NCI-H460 (cell line): ENCODE measurements at regions not wholly inside any gene's neighbourhood (a gene's known extent, or its start where the extent isn't known, plus 50 kb on each side); places are given as distances from the start of the nearest gene placed in this dataset.
"Not testable (repeated sequence)": the region's sequence is repeated elsewhere in the genome, so short reads cannot be mapped to it uniquely, and the experiment has no call there.

Experiments
- DNase-seq: peaks from one replicate; pipeline ENCODE4 v3.0.0-alpha.2; 2016; ENCODE audit warnings: low read depth; ENCODE audit errors: extremely low read depth

DNA sequence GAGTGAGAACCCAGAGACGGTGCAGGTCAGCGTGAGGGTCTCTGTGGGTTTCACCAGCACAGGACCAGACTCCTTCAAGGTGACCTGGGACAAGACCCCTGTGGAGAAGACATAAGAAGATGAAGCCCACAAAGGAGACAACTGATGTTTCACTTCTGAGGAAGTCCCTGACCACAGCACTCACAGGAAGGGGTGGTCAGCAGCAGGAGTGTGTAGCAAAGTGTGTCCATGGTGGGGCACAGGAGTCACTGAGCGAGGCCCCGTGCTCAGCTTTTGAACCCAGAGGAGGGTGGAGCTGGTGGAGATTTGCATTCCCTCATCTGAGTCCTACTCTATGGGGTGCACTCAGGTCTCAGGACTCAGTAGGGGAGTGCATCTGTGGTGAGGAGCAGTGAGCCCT, 775.2 kb downstream of the TMEM121 start:
- DNase-seq: not testable (repeated sequence)

DNA sequence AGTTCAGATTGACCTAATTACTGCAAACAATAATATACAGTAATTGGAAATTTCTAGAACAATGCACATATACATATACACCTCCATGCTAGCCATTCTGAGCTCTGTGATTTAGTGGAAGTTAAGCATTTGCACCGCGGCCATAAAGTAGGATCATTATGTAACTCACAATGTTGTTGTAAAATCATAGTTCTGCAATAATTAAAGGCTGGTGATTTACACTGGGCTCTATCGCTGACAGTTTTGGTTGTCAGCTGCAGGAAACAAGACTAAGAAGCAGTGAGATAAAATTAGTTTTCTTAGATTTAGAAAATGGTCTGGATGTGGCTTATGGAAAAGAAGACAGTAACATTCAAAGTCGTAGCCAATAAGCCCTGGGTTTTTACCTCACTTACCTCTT, 776.3 kb downstream of the TMEM121 start:
- DNase-seq: no peak

DNA sequence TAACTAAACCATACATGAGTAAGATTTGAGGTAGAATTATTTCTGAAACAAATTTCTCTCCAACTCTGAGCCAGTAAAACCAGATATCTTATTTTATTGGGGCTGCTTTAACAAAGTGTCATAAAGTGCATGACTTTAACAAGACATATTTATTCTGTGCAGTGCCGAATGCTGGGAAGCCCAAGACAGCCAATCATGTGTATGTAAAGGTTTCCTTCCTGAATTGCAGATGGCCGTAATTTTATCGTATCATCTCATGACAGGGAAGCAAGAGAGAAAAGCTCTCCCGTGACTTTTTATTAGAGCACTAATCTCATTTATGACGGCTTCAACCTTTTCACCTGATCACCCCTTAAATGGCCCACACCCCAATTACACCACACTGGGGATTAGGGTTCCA, 777.9 kb downstream of the TMEM121 start:
- no peak for DNase-seq

DNA sequence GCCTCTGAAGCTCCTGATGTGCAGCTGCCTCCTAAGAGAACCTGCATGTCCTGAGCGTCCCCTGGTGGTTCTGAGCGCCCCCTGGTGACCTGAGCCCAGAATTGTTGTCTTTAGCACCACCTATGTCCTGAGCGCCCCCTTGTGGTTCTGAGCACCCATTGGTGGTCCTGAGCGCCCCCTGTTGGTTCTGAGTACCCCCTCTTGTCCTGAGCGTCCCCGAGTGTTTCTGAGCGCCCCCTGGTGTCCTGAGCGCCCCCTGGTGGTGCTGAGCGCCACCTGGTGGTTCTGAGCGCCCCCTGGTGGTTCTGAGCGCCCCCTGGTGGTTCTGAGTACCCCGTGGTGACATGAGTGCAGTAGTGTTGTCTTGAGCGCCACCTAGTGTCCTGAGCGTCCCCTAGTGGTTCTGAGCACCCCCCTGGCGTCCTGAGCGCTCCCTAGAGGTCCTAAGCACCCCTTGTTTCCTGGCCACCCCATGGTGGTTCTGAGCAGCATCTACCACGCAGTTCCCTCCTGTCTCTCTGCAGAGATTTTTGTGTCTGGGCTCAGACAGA, 782.5 kb downstream of the TMEM121 start:
- DNase-seq: peak; percentile 22

DNA sequence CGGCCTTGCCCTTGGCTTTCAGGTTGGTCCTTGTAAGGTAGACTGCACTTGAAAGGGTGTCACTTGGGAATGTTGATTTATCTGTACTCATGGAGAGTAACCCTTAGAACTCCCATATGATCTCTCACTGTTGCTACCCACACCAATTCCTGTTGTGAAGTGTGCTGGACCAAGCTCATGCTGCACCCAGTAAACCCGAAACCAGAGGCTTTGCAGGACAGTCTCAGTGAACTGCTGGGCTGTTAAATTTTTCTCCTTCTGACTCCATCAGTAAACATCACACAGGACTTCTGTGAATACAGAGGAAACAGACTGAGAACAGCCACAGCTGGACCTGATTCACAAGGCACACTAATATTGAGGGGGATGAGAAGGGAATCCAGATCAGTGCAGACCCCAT, 783.0 kb downstream of the TMEM121 start:
- no peak for DNase-seq

DNA sequence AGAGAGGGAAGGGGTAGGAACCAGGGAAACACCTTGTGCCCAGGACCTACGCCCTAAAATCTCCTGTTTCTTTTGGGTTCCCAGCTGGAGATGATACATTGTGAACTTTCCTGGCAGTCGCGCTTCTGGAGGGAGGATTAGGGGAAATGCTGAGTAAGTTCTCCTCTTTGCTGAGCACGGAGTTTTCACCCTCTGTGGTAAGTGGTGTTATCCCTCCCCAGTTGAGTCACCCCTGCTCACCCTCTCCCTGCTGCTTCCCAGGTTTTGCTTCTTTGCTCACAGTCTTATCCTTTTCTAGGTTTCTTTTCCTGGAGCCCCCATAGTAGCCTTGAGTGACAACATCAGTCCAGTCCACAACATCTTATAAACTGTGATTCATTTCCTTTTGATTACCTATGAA, 789.1 kb downstream of the TMEM121 start:
- DNase-seq: no peak

DNA sequence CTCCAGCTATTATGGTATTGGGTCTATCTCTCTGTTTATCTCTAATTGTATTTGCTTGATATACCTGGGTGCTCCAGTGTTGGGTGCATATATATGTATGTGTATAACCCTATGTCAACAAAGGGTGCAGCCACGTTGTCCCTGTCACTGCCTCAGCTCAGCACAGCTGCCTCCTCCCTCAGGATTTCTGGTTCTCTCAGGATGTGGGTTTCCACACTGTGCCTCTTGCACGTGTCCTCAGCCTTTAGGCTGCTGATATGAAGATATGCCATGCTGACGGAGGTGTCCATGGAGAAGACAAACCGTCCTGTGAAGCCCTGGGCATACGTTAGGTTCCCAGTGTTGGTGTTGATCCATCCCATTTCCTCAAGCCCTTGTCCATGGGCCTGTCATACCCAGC, 791.2 kb downstream of the TMEM121 start:
- DNase-seq: no peak

DNA sequence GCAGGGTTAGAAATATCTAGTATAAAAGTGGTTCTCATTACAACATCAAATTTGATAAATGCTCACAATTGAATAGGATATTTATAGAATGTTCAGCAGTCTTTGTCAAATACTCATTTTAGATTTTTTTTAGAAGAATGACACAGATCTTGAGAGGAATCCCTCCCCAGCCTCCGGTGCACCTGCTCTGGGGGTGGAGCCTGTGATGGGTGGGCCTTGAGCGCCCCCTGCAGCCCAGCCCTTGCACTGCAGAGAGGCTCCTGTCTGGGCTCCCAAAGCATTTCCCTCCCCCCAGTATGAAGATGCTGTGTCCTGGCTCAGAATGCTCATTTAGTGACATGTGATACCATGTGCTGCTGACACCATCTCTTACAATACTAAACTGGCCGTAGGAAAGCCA, 792.3 kb downstream of the TMEM121 start:
- no peak for DNase-seq

DNA sequence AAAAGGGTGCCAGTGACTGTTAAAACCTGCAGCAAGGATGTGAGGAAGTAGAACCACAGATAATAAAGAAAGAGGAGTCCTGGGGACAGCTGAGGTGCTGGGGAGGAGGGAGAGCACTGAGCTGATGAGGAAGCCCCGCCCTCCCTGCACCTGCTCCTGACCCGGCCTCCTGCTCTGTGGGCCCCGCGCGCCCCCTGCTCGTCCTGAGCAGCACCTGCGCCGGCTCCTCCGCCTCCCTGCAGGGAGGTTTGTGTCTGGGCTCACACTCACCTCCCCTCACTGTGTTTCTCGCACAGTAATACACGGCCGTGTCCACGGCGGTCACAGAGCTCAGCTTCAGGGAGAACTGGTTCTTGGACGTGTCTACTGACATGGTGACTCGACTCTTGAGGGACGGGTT, 797.6 kb downstream of the TMEM121 start:
- DNase-seq: not testable (repeated sequence)

DNA sequence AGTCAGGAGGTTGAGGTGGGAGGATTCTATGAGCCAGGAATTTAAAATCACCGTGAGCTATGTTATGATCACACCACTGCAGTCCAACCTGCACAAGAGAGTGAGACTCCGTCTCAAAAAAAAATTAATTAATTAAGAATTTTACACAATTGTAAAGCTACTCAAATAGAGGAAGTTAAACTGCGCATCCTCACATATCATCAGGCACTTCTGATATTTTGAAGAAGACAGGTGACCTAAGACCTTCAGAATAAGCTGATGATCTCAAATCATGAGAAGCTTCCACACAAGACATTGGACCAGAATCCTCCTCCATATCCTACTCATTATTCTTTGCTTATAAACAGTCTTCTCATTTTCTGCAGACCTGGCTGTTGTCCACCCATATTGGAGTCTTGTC, 800.9 kb downstream of the TMEM121 start:
- DNase-seq: no peak

DNA sequence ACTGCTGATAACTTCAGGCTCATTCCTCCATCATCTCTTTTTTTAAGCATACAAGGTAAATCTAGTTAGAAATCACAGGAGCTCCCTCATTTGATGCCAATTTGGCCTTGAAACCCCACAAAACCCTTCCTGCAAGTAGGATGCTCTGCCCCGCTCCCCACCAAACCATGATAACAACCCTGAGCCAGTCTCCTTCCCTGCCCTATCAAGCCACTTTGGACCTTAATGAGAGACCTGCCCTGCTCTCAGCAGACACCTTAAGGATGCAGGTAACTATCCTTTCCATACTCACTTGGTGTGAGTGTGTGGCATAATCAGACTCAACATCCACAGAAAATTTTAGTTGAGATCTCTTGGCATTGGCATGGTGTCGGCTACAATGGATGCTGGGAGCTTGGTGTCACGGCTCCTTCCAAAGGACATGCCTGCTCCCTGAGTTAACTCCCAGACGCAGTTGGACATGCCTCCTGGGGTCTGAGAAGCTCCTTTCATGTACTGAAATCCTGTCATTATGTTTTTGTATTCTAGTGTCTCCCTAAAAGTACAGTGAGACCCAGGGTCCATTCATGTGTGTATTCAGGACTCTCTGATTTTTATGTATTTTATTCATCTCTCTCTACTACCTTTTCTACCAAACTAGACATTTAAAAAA, 801.4 kb downstream of the TMEM121 start:
- DNase-seq: not testable (repeated sequence)

DNA sequence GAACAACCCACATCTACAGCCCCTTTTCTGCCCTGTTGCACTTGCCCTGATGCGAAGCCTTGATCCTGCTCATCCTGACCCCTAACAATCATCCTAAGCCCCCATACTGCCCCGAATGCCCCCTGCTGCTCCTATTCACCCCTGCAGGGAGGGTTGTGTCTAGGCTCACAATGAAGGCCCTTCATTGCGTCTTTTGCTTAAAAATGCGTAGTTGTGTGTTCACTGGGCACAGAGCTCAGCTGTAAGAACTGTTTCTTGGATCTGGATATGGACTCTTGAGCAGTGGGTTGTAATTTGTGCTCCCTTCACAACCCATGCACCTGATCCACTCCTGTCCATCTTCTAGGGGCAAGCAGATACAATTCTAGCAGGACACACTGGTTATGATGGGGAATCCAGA, 802.9 kb downstream of the TMEM121 start:
- DNase-seq: not testable (repeated sequence)

DNA sequence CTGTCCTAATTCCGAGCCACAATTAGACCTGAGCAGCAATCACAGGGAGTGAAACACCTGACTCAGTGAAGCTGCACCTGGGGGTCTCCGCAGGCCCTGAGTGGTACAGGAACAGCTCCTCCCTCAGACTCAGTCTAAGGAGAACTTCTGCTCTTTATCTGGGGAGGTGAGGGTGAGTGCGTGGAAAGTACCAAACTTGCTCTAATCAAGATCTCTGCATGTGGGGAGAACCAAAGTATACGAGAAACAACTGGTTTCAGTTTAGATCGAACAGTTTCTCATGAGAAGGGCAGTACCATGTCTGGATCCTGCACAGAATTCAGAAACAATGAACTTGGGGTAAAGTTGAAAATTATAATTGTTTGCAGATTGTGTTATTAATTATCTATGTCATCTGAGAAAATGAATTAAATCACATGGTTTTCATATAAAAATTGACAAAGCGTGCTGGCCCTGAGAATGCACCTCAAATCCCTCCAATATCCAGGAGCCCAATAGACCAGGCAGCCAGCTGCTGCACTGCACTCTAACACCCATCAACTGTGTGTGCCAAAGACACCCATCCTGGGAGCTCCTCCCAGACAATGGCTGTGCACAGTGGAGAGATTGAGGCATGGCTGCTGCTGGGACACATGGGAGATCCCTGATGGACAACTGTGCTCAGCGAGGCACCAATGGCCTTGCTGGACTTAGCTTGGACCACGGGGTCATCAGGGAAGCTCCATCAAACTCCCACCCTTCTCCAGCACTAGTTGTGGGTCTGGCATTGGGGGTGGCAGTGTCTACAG, 803.8 kb downstream of the TMEM121 start:
- DNase-seq: not testable (repeated sequence)

DNA sequence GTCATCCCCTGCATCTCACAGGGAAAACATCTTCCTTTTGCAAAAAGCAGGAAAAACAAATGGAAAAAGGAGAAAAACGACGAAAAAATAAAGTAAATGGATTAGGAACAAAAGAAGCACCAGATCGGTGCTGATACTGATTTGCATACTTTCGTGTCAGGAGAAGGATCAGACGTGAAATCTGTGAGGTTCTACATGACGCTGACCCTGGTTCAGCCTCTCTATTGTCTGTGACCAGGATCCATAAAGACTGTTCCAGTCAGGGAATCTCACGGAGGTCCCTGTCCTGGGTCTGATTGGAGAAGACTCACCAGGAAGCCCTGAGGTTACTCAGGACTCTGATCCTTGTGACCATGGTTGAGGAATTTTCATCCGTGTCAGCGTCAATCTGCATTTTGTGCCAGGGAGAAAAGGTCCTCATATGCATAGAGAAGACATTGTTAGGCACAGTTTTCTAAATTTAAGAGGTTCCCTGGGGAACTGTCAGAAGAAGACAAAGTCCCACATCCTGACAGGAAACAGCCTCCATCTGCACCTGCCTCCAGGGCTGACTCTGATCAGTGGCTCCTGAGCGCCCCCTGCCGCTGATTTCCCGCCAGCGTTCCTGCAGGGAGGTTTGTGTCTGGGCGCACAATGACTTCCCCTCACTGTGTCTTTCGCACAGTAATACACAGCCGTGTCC, 808.2 kb downstream of the TMEM121 start:
- not testable (repeated sequence) for DNase-seq

DNA sequence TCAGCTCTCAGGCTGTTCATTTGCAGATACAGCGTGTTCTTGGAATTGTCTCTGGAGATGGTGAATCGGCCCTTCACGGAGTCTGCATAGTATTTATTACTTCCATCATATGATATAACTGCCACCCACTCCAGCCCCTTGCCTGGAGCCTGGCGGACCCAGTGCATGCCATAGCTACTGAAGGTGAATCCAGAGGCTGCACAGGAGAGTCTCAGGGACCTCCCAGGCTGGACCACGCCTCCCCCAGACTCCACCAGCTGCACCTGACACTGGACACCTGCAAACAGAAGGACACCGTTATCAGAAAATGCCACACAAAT, 808.7 kb downstream of the TMEM121 start:
- not testable (repeated sequence) for DNase-seq

DNA sequence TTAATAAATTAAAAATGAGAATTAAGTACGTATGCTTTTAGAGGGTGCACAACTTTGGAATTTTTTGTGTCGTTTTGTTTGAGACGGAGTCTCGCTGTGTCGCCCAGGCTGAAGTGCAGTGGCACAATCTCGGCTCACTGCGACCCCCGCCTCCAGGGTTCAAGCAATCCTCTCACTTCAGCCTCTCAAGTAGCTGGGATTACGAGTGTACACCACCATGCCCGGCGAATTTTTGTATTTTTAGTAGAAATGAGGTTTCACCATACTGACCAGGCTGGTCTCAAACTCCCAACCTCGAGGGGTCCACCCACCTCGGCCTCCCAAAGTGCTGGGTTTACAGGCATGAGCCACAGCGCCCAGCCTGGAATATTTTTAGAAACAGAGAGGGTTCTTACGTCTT, 812.4 kb downstream of the TMEM121 start:
- not testable (repeated sequence) for DNase-seq

DNA sequence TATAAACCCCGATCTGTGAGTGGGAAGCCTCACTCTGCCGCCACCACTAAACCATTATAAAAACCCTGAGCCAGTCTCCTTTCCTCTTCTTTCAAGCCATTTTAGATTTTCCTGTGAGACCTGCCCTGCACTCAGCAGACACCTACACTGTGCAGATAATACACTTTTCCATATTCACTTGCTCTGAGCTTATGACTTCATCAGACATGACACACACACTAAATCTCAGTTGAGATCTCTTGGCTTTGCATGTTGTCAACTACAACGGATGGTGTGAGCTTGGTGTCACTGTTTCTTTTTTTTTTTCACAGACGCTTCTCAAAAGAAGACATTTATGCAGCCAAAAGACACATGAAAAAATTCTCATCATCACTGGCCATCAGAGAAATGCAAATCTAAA, 814.3 kb downstream of the TMEM121 start:
- DNase-seq: not testable (repeated sequence)

DNA sequence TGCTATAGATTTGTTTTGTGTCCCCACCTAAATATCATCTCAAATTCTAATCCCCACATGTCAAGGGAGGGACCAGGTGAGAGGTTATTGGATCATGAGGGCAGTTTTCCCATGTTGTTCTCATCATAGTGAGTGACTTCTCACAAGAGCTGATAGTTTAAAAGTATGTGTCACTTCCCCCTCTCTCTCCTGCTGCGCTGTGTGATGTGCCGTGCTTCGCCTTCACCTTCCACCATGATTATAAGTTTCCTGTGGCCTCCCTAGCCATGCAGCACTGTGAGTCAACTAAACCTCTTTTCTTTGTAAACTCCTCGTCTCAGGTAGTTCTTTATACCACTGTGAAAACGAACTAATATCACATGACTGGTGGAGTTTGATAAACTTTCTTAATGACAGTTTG, 814.8 kb downstream of the TMEM121 start:
- DNase-seq: not testable (repeated sequence)

DNA sequence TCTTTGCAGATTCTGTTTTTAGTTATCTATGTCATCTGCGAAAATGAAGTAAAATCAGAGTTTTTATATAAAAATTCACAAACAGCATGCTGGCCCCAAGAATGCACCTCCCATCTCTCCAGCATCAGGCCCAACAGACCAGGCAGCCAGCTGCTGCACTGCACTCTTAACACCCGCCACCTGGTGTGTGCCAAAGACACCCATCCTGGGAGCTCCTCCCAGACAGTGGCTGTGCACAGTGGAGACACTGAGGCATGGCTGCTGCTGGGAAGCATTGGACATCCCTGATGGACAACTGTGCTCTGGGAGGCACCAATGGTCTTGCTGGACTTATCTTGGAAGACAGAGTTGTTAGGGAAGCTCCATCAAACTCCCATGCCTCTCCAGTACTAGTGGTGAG, 817.2 kb downstream of the TMEM121 start:
- no peak for DNase-seq

DNA sequence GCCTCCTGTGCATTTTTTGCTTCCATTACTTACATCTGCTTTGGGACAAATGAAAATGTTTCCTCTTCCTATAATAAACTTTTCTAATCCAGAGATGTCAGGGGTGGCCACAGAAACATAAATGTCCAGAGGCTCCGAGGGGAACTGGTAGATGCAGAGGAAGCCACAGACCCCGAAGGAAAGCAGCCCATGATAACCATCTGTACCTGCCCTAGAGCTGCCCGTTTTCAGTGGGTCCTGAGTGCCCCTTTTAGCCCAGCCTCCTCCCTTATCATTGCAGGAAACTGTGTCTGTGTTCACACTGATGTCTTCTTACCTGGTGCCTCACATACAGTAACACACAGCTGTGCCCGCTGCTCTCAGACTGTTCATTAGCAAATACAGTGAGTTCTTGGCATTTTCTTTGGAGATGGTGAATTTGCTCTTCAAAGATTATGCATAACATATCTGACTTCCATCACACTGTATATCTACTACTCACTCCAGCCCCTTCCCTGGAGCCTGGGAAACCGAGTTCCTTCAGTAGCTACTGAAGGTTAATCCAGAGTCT, 817.8 kb downstream of the TMEM121 start:
- not testable (repeated sequence) for DNase-seq

DNA sequence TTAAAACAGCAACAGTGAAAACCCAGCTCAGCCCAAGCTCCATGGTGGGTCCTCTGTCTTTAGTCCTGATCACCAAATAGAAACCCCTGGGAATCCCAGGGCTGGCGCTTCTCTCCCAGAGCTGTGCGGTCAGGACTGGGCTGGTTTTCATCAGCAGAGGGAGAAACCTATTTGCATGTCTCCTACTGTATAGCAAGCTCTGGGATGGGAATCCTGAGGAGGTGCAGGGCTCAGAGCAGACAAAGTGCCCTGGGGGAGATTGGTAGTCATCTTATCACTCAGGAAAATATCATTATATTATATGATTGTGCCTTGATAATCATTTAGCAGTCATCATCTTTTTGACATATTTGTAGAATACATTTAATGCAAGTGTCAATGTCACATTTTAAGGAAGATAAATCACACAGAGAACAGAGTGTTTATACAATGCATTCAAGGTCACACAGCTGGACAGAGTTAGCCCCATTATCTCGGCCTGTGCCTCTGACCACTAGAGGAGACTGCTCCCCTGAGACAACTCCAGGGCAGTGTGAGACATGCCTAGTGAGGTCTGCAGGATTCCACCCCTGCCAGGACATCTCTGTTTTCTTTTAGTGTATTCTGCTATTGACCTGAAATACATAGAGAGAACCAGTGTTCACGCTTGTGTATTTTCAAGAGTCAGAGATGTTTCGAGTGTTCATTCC, 818.6 kb downstream of the TMEM121 start:
- not testable (repeated sequence) for DNase-seq
